ENCODE measurements at regions not wholly inside any gene's neighbourhood (a gene's known extent, or its start where the extent isn't known, plus 50 kb on each side); places are given as distances from the start of the nearest gene placed in this dataset.

DNA sequence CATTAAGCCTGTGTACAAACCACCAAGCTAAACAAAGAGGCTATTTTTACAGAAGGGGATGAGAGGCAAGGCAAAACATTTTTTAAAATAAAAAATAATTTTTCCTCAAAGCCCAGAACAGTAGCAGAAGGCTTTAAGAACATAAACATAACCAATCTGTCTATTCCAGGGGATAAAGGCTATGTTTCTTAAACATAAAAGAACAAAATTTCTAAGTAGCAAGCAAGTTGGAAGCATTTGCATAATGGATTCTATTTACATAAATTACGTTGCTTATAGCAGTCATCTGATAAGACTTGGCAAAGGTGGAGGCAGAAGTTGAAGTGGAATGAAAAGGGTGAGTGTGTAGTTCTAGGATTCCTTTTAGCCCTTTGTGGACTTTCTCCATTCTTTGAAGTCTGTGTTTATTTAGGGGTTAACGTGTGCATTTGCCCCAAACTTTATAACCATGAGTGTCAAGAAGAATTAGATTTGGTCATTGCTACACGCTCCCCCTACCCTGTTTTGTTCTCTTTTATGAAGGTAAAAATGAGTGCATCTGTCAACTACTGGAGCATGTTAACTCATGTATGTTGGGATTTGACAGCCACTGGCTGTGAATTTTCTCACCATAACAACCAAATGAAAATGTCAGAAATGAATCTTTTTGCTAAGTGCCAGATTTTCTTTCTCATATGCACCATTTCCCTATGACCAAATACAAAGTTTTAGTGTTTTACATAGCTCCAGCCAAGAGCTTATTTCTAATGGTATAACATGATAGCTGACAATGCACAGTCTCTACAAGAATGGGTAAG, 378.4 kb upstream of the IGFBP7 start:
- WGBS, 2 experiments (ENCODE audit: insufficient coverage in 2 of 2) = 0% methylated on average over 1 of the region's 3 CpGs; no CpG with 5 or more reads in 1 of the 2 experiments

GRCh38 chr4:57475424-57475823, 365.2 kb upstream of the IGFBP7 start:
- H3K4me3 ChIP-seq (ENCODE audit: extremely low read depth, insufficient read depth, low read length, poor library complexity, severe bottlenecking) = no peak overlapping the region
- no CpG with 5 or more reads among the region's 1 CpG for WGBS, 2 experiments (ENCODE audit: insufficient coverage in 2 of 2)
- H3K27ac ChIP-seq (ENCODE audit: low read depth, low read length, severe bottlenecking) = no peak overlapping the region
- no peaks in the 10 kb centered on the region for H3K9me3 ChIP-seq (ENCODE audit: control insufficient read depth, low read length)
- no peaks in the 10 kb centered on the region for H3K4me1 ChIP-seq (ENCODE audit: control insufficient read depth, insufficient read depth, low read length, poor library complexity, severe bottlenecking)
- no peaks in the 10 kb centered on the region for H3K36me3 ChIP-seq (ENCODE audit: control insufficient read depth, insufficient read depth, low read length)

More for the DNA sequence above, 378.4 kb upstream of the IGFBP7 start:
- Histone ChIP-seq H3K27ac (ENCODE audit: low read depth, low read length, severe bottlenecking) (no peak overlapping the region), H3K4me1 (ENCODE audit: control insufficient read depth, insufficient read depth, low read length, poor library complexity, severe bottlenecking) (no peaks in the 10 kb centered on the region), H3K4me3 (ENCODE audit: extremely low read depth, insufficient read depth, low read length, poor library complexity, severe bottlenecking) (no peak overlapping the region), H3K9me3 (ENCODE audit: control insufficient read depth, low read length) (no peaks in the 10 kb centered on the region), H3K36me3 (ENCODE audit: control insufficient read depth, insufficient read depth, low read length) (no peaks in the 10 kb centered on the region)

DNA sequence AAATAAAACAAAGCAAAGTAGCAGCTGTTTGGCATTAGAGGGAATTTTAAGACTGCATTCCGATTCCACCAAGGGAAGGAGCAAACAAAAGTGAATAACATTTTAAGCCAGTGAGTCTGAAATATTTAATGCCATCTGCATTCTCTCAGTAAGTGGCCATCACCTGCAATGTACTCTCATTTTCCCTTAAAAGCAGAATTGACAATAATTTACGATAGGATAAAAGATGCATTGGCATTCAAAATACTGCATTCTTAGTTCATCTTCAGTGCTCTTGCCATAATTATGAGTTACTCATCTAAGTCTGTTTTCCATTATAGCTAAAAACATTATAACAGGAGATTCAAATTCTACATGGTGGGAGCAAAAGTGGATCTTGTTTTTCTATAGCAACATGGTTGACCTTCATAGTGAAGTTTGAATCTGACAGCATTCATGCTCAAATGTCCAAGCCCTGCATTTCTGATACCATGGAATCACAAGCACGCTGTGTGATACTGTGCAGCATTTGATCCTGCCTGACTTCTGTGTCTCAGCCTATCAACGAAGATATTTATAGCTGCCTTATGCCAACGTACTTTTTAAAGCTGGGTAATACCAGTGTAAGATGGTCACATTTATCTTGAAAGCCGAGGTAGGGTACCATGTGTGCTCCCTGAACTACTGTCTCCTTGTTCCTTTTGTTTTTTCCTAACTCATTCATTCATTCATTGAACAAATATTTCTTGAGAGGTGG, 355.3 kb upstream of the IGFBP7 start:
- no peaks in the 10 kb centered on the region for H3K9me3 ChIP-seq (ENCODE audit: control insufficient read depth, low read length)
- no peak overlapping the region for H3K27ac ChIP-seq (ENCODE audit: low read depth, low read length, severe bottlenecking)
- no peak overlapping the region for H3K4me3 ChIP-seq (ENCODE audit: extremely low read depth, insufficient read depth, low read length, poor library complexity, severe bottlenecking)
- H3K4me1 ChIP-seq (ENCODE audit: control insufficient read depth, insufficient read depth, low read length, poor library complexity, severe bottlenecking) = no peaks in the 10 kb centered on the region
- H3K36me3 ChIP-seq (ENCODE audit: control insufficient read depth, insufficient read depth, low read length) = no peaks in the 10 kb centered on the region
- WGBS, 2 experiments (ENCODE audit: insufficient coverage in 2 of 2) = 75 to 100% methylated on average over 2 to 3 of the region's 6 CpGs

DNA sequence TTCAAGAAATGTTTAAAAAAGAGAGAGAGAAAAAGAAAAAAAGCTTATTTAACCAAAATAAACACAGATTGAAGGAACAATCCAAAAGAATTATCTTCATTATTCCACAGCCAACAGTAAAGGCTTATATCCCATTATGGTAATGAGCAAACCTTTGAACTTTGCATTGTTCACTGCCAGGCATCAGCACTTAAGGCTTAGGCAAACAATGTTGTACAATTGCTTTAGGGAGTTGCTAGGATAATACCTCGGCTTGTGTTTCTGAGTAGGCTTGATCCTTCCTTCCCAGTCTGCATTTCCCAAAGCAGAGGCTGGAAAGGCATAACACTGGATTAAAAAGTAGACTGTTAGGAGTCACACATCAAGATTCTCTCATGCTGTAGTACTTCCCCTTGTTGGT, 352.7 kb upstream of the IGFBP7 start:
- no peaks in the 10 kb centered on the region for H3K36me3 ChIP-seq (ENCODE audit: control insufficient read depth, insufficient read depth, low read length)
- no CpG with 5 or more reads among the region's 1 CpG for WGBS, 2 experiments (ENCODE audit: insufficient coverage in 2 of 2)
- H3K4me1 ChIP-seq (ENCODE audit: control insufficient read depth, insufficient read depth, low read length, poor library complexity, severe bottlenecking) = no peaks in the 10 kb centered on the region
- H3K9me3 ChIP-seq (ENCODE audit: control insufficient read depth, low read length) = no peaks in the 10 kb centered on the region
- no peak overlapping the region for H3K4me3 ChIP-seq (ENCODE audit: extremely low read depth, insufficient read depth, low read length, poor library complexity, severe bottlenecking)
- H3K27ac ChIP-seq (ENCODE audit: low read depth, low read length, severe bottlenecking) = no peak overlapping the region

- Histone ChIP-seq H3K36me3 (ENCODE audit: control insufficient read depth, insufficient read depth, low read length) (no peaks in the 10 kb centered on the region), H3K4me3 (ENCODE audit: extremely low read depth, insufficient read depth, low read length, poor library complexity, severe bottlenecking) (no peak overlapping the region), H3K27ac (ENCODE audit: low read depth, low read length, severe bottlenecking) (no peak overlapping the region), H3K4me1 (ENCODE audit: control insufficient read depth, insufficient read depth, low read length, poor library complexity, severe bottlenecking) (no peaks in the 10 kb centered on the region), H3K9me3 (ENCODE audit: control insufficient read depth, low read length) (no peaks in the 10 kb centered on the region)
- 80% methylated on average over 1 of the region's 1 CpG; no CpG with 5 or more reads in 1 of the 2 experiments for WGBS, 2 experiments (ENCODE audit: insufficient coverage in 2 of 2)
Measured at GRCh38 chr4:57460967-57461366, 350.8 kb upstream of the IGFBP7 start.

- Histone ChIP-seq H3K4me1 (ENCODE audit: control insufficient read depth, insufficient read depth, low read length, poor library complexity, severe bottlenecking) (no peaks in the 10 kb centered on the region), H3K36me3 (ENCODE audit: control insufficient read depth, insufficient read depth, low read length) (no peaks in the 10 kb centered on the region), H3K9me3 (ENCODE audit: control insufficient read depth, low read length) (no peaks in the 10 kb centered on the region), H3K4me3 (ENCODE audit: extremely low read depth, insufficient read depth, low read length, poor library complexity, severe bottlenecking) (no peak overlapping the region), H3K27ac (ENCODE audit: low read depth, low read length, severe bottlenecking) (no peak overlapping the region)
- WGBS, 2 experiments (ENCODE audit: insufficient coverage in 2 of 2) = 0% methylated on average over 1 of the region's 2 CpGs; no CpG with 5 or more reads in 1 of the 2 experiments
Measured at GRCh38 chr4:57448901-57449300, 338.7 kb upstream of the IGFBP7 start.

DNA sequence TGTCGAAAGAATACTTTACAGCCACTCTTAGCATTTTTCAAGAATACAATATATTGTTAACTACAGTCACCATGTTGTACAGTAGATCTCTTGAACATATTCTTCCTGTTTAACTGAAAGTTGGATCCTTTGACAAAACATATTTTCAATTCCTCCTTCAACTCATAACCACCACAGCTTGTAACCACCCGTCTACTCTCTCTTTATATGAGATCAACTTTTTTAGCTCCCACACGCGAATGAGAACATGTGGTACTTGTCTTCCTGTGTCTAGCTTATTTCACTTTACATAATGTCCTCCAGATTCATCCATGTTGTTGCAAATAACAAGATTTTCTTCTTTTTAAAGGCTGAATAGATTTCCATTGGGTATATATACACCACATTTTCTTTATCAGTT, 338.3 kb upstream of the IGFBP7 start:
- Histone ChIP-seq H3K36me3 (ENCODE audit: control insufficient read depth, insufficient read depth, low read length) (no peaks in the 10 kb centered on the region), H3K4me1 (ENCODE audit: control insufficient read depth, insufficient read depth, low read length, poor library complexity, severe bottlenecking) (no peaks in the 10 kb centered on the region), H3K9me3 (ENCODE audit: control insufficient read depth, low read length) (no peaks in the 10 kb centered on the region), H3K27ac (ENCODE audit: low read depth, low read length, severe bottlenecking) (no peak overlapping the region), H3K4me3 (ENCODE audit: extremely low read depth, insufficient read depth, low read length, poor library complexity, severe bottlenecking) (no peak overlapping the region)
- WGBS, 2 experiments (ENCODE audit: insufficient coverage in 2 of 2) = 94 to 100% methylated on average over 3 of the region's 4 CpGs

- 76% methylated on average over 3 of the region's 3 CpGs; no CpG with 5 or more reads in 1 of the 2 experiments for WGBS, 2 experiments (ENCODE audit: insufficient coverage in 2 of 2)
- Histone ChIP-seq H3K36me3 (ENCODE audit: control insufficient read depth, insufficient read depth, low read length) (no peaks in the 10 kb centered on the region), H3K27ac (ENCODE audit: low read depth, low read length, severe bottlenecking) (no peak overlapping the region)
Measured at GRCh38 chr4:57446266-57446665, 336.1 kb upstream of the IGFBP7 start.

GRCh38 chr4:57445686-57446085, 335.5 kb upstream of the IGFBP7 start:
- no peak overlapping the region for H3K4me3 ChIP-seq (ENCODE audit: extremely low read depth, insufficient read depth, low read length, poor library complexity, severe bottlenecking)
- H3K36me3 ChIP-seq (ENCODE audit: control insufficient read depth, insufficient read depth, low read length) = no peaks in the 10 kb centered on the region
- H3K27ac ChIP-seq (ENCODE audit: low read depth, low read length, severe bottlenecking) = no peak overlapping the region
- no peaks in the 10 kb centered on the region for H3K4me1 ChIP-seq (ENCODE audit: control insufficient read depth, insufficient read depth, low read length, poor library complexity, severe bottlenecking)
- no peaks in the 10 kb centered on the region for H3K9me3 ChIP-seq (ENCODE audit: control insufficient read depth, low read length)

More at GRCh38 chr4:57446266-57446665, 336.1 kb upstream of the IGFBP7 start:
- Histone ChIP-seq H3K9me3 (ENCODE audit: control insufficient read depth, low read length) (no peaks in the 10 kb centered on the region), H3K4me3 (ENCODE audit: extremely low read depth, insufficient read depth, low read length, poor library complexity, severe bottlenecking) (no peak overlapping the region), H3K4me1 (ENCODE audit: control insufficient read depth, insufficient read depth, low read length, poor library complexity, severe bottlenecking) (no peaks in the 10 kb centered on the region)

GRCh38 chr4:57444671-57445070, 334.5 kb upstream of the IGFBP7 start:
- H3K4me1 ChIP-seq (ENCODE audit: control insufficient read depth, insufficient read depth, low read length, poor library complexity, severe bottlenecking) = no peaks in the 10 kb centered on the region
- 96 to 100% methylated on average over 2 of the region's 4 CpGs for WGBS, 2 experiments (ENCODE audit: insufficient coverage in 2 of 2)
- no peaks in the 10 kb centered on the region for H3K9me3 ChIP-seq (ENCODE audit: control insufficient read depth, low read length)
- no peak overlapping the region for H3K27ac ChIP-seq (ENCODE audit: low read depth, low read length, severe bottlenecking)
- no peaks in the 10 kb centered on the region for H3K36me3 ChIP-seq (ENCODE audit: control insufficient read depth, insufficient read depth, low read length)
- no peak overlapping the region for H3K4me3 ChIP-seq (ENCODE audit: extremely low read depth, insufficient read depth, low read length, poor library complexity, severe bottlenecking)

DNA sequence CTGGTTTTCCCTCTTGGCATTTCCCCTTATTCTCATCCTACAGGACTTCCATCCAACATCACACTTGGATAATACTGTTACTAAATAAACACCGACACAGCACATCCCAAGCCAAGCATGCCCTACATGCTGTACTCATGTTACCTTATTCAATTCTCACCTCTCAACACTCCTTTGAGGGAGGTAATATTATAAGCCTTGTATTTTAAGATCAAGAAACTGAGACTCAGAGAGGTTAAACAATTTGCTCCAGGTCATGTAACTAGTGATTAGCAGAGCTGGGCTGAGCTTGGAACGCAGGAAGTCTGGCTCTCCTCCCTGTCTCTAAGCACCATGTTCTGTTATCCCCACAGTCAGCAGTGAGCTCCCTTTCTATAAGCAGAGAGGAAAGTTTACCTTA, 333.6 kb upstream of the IGFBP7 start:
- H3K4me1 ChIP-seq (ENCODE audit: control insufficient read depth, insufficient read depth, low read length, poor library complexity, severe bottlenecking) = no peaks in the 10 kb centered on the region
- H3K4me3 ChIP-seq (ENCODE audit: extremely low read depth, insufficient read depth, low read length, poor library complexity, severe bottlenecking) = no peak overlapping the region
- H3K36me3 ChIP-seq (ENCODE audit: control insufficient read depth, insufficient read depth, low read length) = no peaks in the 10 kb centered on the region
- WGBS, 2 experiments (ENCODE audit: insufficient coverage in 2 of 2) = 100% methylated on average over 1 of the region's 2 CpGs; no CpG with 5 or more reads in 1 of the 2 experiments
- H3K27ac ChIP-seq (ENCODE audit: low read depth, low read length, severe bottlenecking) = no peak overlapping the region
- no peaks in the 10 kb centered on the region for H3K9me3 ChIP-seq (ENCODE audit: control insufficient read depth, low read length)
